Nephron (organoid): ENCODE measurements at regions not wholly inside any gene's neighbourhood (a gene's known extent, or its start where the extent isn't known, plus 50 kb on each side); places are given as distances from the start of the nearest gene placed in this dataset.

Experiments
- H3K27ac Mint-ChIP-seq, 3 experiments: 2 replicates each; pipeline ENCODE4 v1.8.0; 2020; ENCODE audit warnings: mixed read lengths in 3 of 3, mild to moderate bottlenecking in 2 of 3, moderate library complexity in 1 of 3
- H3K27me3 Mint-ChIP-seq: 2 replicates; pipeline ENCODE4 v1.8.0; 2021; ENCODE audit warnings: low read depth, mild to moderate bottlenecking, moderate library complexity, mixed read lengths
- H3K36me3 Mint-ChIP-seq: 2 replicates; pipeline ENCODE4 v1.8.0; 2020; ENCODE audit warnings: low read depth, mixed read lengths
- H3K4me1 Mint-ChIP-seq: 2 replicates; pipeline ENCODE4 v1.8.0; 2020; ENCODE audit warnings: mixed read lengths
- H3K4me3 Mint-ChIP-seq, 3 experiments: 2 replicates each; pipeline ENCODE4 v1.8.0; 2020; ENCODE audit warnings: mild to moderate bottlenecking in 3 of 3, mixed read lengths in 3 of 3, moderate library complexity in 2 of 3
- H3K9me3 Mint-ChIP-seq: 2 replicates; pipeline ENCODE4 v1.8.0; 2020; ENCODE audit warnings: mixed read lengths
- CTCF ChIP-seq, 3 experiments: fragments of 200-600 bp; sonication (generic); IDR thresholded peaks; one replicate each; pipeline ENCODE4 v1.5.0; 2021; ENCODE audit warnings: antibody characterized with exemption in 3 of 3; ENCODE audit not compliant: unreplicated experiment in 3 of 3

DNA sequence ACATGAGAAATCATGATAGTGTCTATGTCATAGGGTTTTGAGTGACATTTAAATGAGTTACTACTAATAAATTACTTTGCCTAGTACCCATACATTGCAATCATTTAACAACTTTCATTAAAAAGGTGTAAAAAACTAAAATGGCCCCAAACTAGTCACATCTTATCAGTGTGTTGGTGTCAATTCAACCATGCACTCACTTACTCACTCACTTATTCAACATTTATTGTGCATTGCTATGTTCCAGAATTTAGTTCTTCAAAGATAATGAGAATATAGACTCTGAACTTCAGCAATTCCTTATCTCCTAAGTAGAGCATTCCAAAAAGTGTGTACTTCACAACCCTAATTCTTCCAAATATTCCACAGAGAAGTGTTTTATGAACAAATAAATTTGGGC, 965.7 kb downstream of the REEP3 start:
- Mint-ChIP-seq H3K36me3 (no peaks in the 10 kb centered on the region), H3K9me3 (no peaks in the 10 kb centered on the region), H3K4me1 (peaks cover 10% of the 10 kb centered on the region), H3K27me3 (no peaks in the 10 kb centered on the region), H3K27ac (no peak overlapping the region), H3K4me3 (no peak overlapping the region)
- no peak for TF ChIP-seq CTCF (IDR thresholded peaks at IDR 0.05; ENCODE audit: unreplicated experiment in 3 of 3)

DNA sequence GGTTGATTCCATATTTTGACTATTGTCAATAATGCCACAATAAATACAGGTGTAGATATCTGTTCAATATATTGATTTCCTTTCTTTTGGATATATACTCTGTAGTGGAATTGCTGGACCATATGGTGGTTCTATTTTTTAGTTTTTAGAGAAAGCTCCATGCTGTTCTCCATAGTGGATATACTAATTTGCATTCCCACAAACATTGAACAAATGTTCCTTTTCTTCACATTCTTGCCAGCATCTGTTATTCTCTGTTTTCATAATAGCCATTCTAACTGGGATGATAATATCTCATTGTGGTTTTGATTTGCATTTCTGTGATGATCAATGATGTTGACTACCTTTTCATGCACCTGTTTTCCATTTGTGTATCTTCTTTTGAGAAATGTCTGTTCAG, 973.7 kb downstream of the REEP3 start:
- no peaks in the 10 kb centered on the region for H3K36me3 Mint-ChIP-seq
- H3K4me1 Mint-ChIP-seq: no peaks in the 10 kb centered on the region
- H3K27me3 Mint-ChIP-seq: no peaks in the 10 kb centered on the region
- peaks cover 2% of the 10 kb centered on the region for H3K9me3 Mint-ChIP-seq
- no peak for TF ChIP-seq CTCF (IDR thresholded peaks at IDR 0.05; ENCODE audit: unreplicated experiment in 3 of 3)
- no peak overlapping the region for H3K27ac Mint-ChIP-seq
- no peak overlapping the region for H3K4me3 Mint-ChIP-seq

DNA sequence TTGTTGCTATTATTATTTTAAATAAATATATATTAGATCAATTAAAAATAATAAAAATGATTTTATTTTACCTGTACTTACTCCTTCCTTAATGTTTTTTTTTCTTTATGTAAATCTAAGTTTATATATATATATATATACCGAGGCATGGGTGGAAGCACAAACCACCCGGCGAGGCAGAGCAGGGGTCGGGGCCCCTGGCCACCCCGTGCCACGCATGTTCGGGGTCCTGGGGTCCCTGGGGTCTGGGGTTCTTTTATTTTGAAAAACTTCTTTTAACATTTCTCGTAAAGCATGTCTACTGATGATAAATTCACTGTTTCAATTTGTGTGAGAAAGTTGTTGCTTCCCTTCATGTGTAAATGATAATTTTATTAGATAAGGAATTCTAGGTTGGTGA, 976.1 kb downstream of the REEP3 start:
- Mint-ChIP-seq H3K36me3 (no peaks in the 10 kb centered on the region), H3K27me3 (no peaks in the 10 kb centered on the region), H3K27ac (no peak overlapping the region), H3K4me1 (no peaks in the 10 kb centered on the region), H3K9me3 (peaks cover 2% of the 10 kb centered on the region), H3K4me3 (no peak overlapping the region)
- TF ChIP-seq CTCF (IDR thresholded peaks at IDR 0.05; ENCODE audit: unreplicated experiment in 3 of 3): no peak

DNA sequence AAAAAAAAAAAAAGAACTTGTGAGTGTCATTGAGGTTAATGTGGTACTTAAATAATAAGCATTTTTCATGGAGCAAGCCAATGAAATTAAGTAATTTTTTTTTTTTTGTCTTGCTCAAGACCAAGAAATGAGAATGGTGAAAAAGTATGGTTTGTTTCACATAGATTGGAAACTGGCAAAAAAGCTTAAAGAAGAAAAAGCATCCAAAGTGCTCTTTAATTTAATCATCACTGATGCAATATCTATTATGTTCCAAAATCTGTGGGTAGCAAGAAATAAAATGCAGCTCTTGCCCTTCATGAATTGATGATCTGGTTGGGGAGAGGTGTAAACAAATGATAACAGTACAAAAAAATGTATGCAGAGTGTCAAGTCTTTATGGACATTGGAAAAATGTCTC, 980.6 kb downstream of the REEP3 start:
- no peak for TF ChIP-seq CTCF (IDR thresholded peaks at IDR 0.05; ENCODE audit: unreplicated experiment in 3 of 3)
- peaks cover 2% of the 10 kb centered on the region for H3K9me3 Mint-ChIP-seq
- no peaks in the 10 kb centered on the region for H3K27me3 Mint-ChIP-seq
- H3K36me3 Mint-ChIP-seq: no peaks in the 10 kb centered on the region
- no peak overlapping the region for H3K27ac Mint-ChIP-seq
- H3K4me3 Mint-ChIP-seq: no peak overlapping the region
- H3K4me1 Mint-ChIP-seq: no peaks in the 10 kb centered on the region

DNA sequence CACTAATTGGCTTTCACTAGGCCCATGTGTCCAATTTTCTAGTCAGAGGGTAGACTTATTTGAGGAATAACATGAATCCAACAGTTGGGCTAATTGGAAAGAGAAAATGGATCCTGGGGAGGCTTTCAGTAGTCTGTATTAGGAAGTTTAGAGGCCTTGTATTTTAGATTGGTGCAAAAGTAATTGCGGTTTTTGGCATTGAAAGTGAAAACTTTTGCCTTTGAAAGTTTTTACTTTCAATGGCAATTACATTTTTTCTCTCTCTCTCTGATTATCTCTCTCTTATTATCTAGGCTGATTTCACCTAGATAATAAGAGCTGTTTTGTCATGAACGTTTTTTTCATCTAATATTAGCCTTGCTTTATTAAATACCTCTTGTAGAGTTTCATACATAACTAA, 981.7 kb downstream of the REEP3 start:
- no peaks in the 10 kb centered on the region for H3K27me3 Mint-ChIP-seq
- H3K4me1 Mint-ChIP-seq: no peaks in the 10 kb centered on the region
- no peaks in the 10 kb centered on the region for H3K36me3 Mint-ChIP-seq
- H3K4me3 Mint-ChIP-seq: no peak overlapping the region
- no peaks in the 10 kb centered on the region for H3K9me3 Mint-ChIP-seq
- TF ChIP-seq CTCF (IDR thresholded peaks at IDR 0.05; ENCODE audit: unreplicated experiment in 3 of 3): no peak
- no peak overlapping the region for H3K27ac Mint-ChIP-seq

DNA sequence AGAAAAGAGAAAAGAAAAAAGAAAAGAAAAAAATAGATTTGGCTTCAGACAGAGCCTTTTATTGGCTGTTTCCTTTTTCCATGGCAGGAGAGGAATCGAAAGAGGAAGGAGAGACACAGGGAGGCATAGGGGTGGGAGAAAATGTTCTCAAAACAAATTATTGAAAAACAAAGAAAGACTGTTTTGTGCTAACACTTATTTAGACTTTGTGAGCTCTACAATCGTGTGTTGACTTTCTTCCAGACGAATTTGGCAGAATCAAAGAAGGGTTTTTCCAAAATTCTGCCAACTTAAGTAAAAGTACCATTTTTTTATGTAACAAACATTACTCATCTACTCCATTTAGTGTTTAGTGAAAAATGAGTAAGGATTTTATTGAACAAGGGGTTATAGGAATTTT, 982.2 kb downstream of the REEP3 start:
- no peak for TF ChIP-seq CTCF (IDR thresholded peaks at IDR 0.05; ENCODE audit: unreplicated experiment in 3 of 3)
- Mint-ChIP-seq H3K4me3 (no peak overlapping the region), H3K9me3 (no peaks in the 10 kb centered on the region), H3K27me3 (no peaks in the 10 kb centered on the region), H3K36me3 (no peaks in the 10 kb centered on the region), H3K27ac (no peak overlapping the region), H3K4me1 (no peaks in the 10 kb centered on the region)
